ENCODE measurements at regions not wholly inside any gene's neighbourhood (a gene's known extent, or its start where the extent isn't known, plus 50 kb on each side); places are given as distances from the start of the nearest gene placed in this dataset.

GRCh38 chr2:103004426-103004942 lies 242.7 kb downstream of the TMEM182 start:
- DNase-seq, result no peak
- Mint-ChIP-seq H3K27ac (no peak overlapping the region), H3K27me3 (ENCODE audit: insufficient read depth) (no peaks in the 10 kb centered on the region), H3K9me3 (peaks cover 47% of the 10 kb centered on the region), H3K36me3 (ENCODE audit: low read depth) (no peaks in the 10 kb centered on the region), H3K4me1 (ENCODE audit: low read depth) (no peaks in the 10 kb centered on the region), H3K4me3 (no peak overlapping the region)
- no peak for TF ChIP-seq CTCF (IDR thresholded peaks at IDR 0.05)

- Mint-ChIP-seq H3K9me3 (peaks cover 45% of the 10 kb centered on the region), H3K27me3 (ENCODE audit: insufficient read depth) (no peaks in the 10 kb centered on the region), H3K4me3 (no peak overlapping the region), H3K36me3 (ENCODE audit: low read depth) (no peaks in the 10 kb centered on the region), H3K27ac (no peak overlapping the region), H3K4me1 (ENCODE audit: low read depth) (no peaks in the 10 kb centered on the region)
- TF ChIP-seq CTCF (IDR thresholded peaks at IDR 0.05), result no peak
- DNase-seq, result no peak
Measured at GRCh38 chr2:103005393-103005792, 243.6 kb downstream of the TMEM182 start.

- Mint-ChIP-seq H3K27me3 (ENCODE audit: insufficient read depth) (no peaks in the 10 kb centered on the region), H3K9me3 (peaks cover 40% of the 10 kb centered on the region), H3K4me3 (no peak overlapping the region), H3K27ac (no peak overlapping the region), H3K36me3 (ENCODE audit: low read depth) (no peaks in the 10 kb centered on the region), H3K4me1 (ENCODE audit: low read depth) (no peaks in the 10 kb centered on the region)
- no peak for TF ChIP-seq CTCF (IDR thresholded peaks at IDR 0.05)
- DNase-seq, result no peak
Measured at GRCh38 chr2:103007086-103007485, 245.3 kb downstream of the TMEM182 start.

GRCh38 chr2:103008586-103008985 lies 246.8 kb downstream of the TMEM182 start:
- H3K27ac Mint-ChIP-seq, result no peak overlapping the region
- H3K4me3 Mint-ChIP-seq, result no peak overlapping the region
- H3K4me1 Mint-ChIP-seq (ENCODE audit: low read depth), result no peaks in the 10 kb centered on the region
- DNase-seq, result no peak
- no peaks in the 10 kb centered on the region for H3K36me3 Mint-ChIP-seq (ENCODE audit: low read depth)
- H3K9me3 Mint-ChIP-seq, result peaks cover 37% of the 10 kb centered on the region
- no peaks in the 10 kb centered on the region for H3K27me3 Mint-ChIP-seq (ENCODE audit: insufficient read depth)
- TF ChIP-seq CTCF (IDR thresholded peaks at IDR 0.05), result no peak

GRCh38 chr2:103009871-103010270 lies 248.0 kb downstream of the TMEM182 start:
- no peaks in the 10 kb centered on the region for H3K4me1 Mint-ChIP-seq (ENCODE audit: low read depth)
- peaks cover 34% of the 10 kb centered on the region for H3K9me3 Mint-ChIP-seq
- H3K4me3 Mint-ChIP-seq, result no peak overlapping the region
- no peak for TF ChIP-seq CTCF (IDR thresholded peaks at IDR 0.05)
- no peaks in the 10 kb centered on the region for H3K36me3 Mint-ChIP-seq (ENCODE audit: low read depth)
- DNase-seq, result no peak
- no peaks in the 10 kb centered on the region for H3K27me3 Mint-ChIP-seq (ENCODE audit: insufficient read depth)
- H3K27ac Mint-ChIP-seq, result no peak overlapping the region

DNA sequence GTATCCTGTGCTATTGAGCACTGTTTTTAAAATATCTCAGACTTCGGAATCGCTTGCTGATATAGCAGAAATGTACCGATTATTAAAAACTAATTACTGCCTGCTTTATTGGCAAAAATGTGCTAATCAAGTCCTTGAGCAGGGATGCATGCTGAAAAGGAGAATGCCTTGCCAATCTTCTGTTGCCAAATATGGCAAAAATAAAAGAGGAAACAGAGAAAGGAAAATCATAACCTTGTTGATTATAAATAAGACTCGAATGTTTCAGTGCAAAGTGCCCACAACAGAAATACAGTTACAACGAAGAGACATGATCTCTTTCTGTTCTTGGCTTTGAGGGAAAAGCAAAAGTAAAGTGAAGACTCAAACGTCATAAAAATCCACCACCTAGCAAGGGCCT lies 248.5 kb downstream of the TMEM182 start:
- Mint-ChIP-seq H3K4me1 (ENCODE audit: low read depth) (no peaks in the 10 kb centered on the region), H3K4me3 (no peak overlapping the region), H3K27ac (no peak overlapping the region), H3K27me3 (ENCODE audit: insufficient read depth) (no peaks in the 10 kb centered on the region), H3K36me3 (ENCODE audit: low read depth) (no peaks in the 10 kb centered on the region), H3K9me3 (peaks cover 37% of the 10 kb centered on the region)
- no peak for DNase-seq
- TF ChIP-seq CTCF (IDR thresholded peaks at IDR 0.05), result no peak

Data from HFFc6 (cell line).